OCI-LY7 (cell line): ENCODE measurements at regions not wholly inside any gene's neighbourhood (a gene's known extent, or its start where the extent isn't known, plus 50 kb on each side); places are given as distances from the start of the nearest gene placed in this dataset.

Experiments used
- CTCF ChIP-seq: fragments of 200-600 bp; sonication (generic); conservative IDR thresholded peaks from 2 replicates; pipeline ENCODE4 v1.5.1; 2014; ENCODE audit warnings: mild to moderate bottlenecking, antibody characterized with exemption, low read length, moderate library complexity, mixed read lengths
- EZH2phosphoT487 ChIP-seq: fragments of 200-600 bp; sonication (generic); IDR thresholded peaks from 2 replicates; pipeline ENCODE4 v1.6.1; 2018; ENCODE audit warnings: low read depth, borderline replicate concordance, mild to moderate bottlenecking, mixed run types, antibody characterized with exemption, low read length, moderate library complexity, mixed read lengths

DNA sequence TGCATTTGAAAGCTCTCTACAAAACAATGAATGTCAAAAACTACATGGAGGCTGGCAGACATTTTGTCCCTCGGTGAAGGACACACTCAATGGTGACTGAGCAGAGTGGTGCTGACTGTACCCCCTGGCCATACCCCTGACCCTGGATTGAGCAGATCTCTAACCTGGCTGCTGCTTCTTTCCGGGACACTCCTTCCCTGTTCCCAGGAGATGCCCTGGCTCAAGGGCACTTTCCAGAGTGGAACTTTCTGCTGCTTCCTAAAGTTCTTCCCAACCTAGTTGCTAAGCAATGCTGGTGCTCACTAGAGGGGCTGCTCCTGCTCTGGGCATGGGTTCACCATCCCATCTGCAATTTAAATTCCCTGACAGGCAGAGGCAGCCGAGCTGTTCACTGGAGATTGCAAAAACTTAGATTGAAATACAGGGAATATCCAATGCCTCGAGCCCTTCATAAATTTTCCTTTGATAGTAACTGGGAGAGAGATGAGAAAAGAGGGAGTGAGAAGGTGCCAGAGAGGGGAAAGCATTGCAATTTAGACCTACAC, 384.3 kb upstream of the PODXL start:
- no peak for TF ChIP-seq CTCF
- no peak for TF ChIP-seq EZH2phosphoT487
